Mesenteric fat pad (tissue), 1 donor: ENCODE measurements at regions not wholly inside any gene's neighbourhood (a gene's known extent, or its start where the extent isn't known, plus 50 kb on each side); places are given as distances from the start of the nearest gene placed in this dataset.

ENCODE experiments used
- DNase-seq: peaks from one replicate; pipeline ENCODE4 v3.0.0-alpha.2; 2020; ENCODE audit warnings: low spot score
- donor health status: DM: yes; HTN: yes; CAD: no.

DNA sequence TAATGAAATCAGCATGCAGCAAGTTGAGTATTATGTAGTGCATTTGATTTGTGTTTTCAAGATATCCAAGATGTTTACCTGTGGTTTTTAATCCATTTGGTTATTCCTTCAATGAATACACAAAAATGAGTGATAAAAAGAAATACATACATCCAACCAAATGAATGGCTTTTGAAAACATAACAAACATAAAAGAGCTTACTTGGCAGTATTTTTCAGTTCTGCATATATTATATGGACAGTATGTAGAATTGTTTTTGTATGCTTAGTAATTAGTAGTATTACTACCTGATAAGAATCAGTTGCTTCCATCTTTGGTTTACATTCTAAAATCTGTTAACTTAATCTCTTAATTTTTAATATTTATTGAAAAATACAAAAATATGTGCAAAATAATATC, 908.9 kb upstream of the AGA start:
- DNase-seq = no peak

GRCh38 chr4:178356725-178357124, 914.5 kb upstream of the AGA start:
- no peak for DNase-seq

GRCh38 chr4:178385481-178385880, 943.2 kb upstream of the AGA start:
- no peak for DNase-seq

DNA sequence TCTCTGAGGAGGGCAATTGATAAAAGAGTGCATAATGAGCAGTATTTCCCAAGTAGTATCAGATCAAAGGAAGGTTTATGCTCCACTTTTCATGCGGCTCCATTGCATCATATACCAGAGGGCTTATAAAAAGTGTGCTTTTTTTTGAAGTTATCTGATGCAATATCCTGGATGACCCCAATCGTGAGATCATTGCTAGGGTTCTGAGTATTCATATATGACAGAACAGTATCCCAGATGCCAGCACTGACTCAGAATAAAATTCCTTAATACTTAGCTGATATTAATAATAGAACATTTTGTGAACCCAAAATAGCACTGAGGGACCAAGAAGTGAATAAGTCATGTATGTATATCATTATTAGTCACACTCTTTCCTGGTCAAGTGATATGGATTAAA, 945.5 kb upstream of the AGA start:
- DNase-seq = no peak

GRCh38 chr4:178395798-178396197, 953.6 kb upstream of the AGA start:
- DNase-seq = no peak

- DNase-seq = no peak
Observed at GRCh38 chr4:178412455-178412854, 970.2 kb upstream of the AGA start.

- DNase-seq = no peak
Observed at GRCh38 chr4:178414042-178414441, 971.8 kb upstream of the AGA start.

GRCh38 chr4:178414881-178415446, 972.7 kb upstream of the AGA start:
- DNase-seq = no peak

DNA sequence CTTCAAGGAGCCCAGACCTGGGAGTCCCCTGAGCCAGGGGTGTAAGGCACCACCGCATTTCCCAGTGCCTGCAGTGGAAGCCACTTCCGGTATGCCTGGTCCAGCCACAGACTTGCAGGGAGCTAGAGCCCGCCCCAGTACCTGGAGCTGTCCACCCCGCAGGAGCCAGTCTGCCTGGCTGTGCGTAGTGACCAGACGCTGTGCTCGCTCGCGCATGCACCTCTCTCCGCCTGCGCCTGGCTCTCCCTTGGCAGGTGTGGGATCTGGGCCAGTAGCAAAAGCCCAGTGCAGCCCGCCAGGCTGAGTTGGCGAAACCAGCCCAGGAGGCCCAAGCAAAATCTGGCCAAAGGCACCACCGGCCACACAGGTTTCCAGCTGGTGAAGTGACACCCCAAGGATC, 973.7 kb upstream of the AGA start:
- DNase-seq = no peak

DNA sequence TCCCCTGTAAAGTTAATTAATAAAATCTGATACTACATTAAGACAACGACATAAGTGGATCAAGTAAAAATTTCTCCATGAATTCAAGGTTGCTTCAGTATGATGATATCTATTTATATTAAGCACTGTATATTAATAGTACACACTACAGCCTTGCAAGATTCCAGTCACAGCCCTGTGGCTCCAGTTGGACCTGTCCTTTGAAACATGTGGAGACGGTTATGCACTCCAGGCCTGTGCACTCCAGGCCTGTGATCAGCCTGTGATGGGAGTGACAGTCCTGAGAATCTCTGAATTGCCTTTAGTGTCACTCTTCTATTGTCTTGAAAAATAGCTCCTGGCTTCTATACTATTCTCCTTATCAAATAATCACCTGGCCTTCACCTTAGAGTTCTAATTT, 981.1 kb upstream of the AGA start:
- DNase-seq = no peak

DNA sequence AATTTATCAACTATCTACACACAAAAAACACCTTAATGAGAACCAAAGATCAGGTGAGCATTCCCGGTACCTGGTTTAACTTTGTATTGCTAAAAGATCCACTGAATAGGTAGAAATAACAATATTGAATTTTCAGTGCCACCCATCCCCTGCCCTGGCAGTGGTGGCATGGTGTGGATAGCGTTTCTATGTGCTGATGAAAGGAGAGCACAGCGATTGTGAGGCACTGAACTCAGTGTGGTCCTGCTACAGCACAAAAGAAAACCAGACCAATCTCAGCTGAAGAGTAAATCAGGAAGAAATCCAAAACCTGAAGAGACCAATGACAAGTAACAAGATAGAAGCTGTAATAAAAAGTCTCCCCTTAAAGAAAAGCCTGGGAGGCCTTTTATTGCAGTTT, 984.6 kb upstream of the AGA start:
- no peak for DNase-seq

GRCh38 chr4:178427663-178428062, 985.4 kb upstream of the AGA start:
- DNase-seq = no peak

- DNase-seq = no peak
Observed at GRCh38 chr4:178448372-178449035, 1006.3 kb upstream of the AGA start.

DNA sequence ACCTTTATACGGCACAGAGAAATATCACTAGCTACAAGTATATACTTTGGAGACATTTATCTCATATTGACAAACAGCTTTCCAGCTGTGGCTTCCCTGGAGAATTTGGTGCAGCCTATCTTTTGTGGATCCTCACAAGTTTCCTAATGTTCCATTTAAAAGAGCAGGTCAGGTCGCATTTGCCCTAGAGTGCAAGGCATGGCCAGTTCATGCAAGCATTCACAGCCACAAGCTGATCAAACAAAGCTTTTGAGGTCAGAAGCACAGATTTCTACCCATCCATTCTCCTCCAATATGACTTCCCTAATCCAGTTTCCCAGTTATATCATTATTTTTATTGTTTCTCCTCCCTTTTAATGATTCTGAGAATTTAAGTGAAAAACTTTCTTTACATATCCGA, 1008.4 kb upstream of the AGA start:
- DNase-seq = no peak

- DNase-seq = no peak
Observed at GRCh38 chr4:178453057-178453456, 1010.8 kb upstream of the AGA start.

GRCh38 chr4:178457286-178457685, 1015.0 kb upstream of the AGA start:
- no peak for DNase-seq

DNA sequence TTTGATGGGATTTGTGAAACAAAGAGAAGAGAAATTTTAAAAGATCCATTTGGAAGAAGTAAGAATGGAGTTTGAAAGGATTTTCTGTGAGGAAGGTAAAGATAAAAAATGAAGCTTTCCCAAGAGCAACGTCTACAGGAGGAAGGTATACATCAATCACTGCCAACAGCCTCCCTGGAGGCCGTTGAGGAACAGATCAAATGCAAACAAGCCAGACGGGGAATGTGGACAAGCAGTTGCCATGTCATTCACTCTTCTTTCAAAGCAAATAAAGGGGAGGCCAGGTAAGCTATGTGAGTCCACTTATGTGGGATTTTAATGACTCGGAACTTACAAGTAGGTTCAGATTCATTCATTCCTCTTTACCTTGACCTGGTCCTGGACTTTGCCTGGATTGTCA, 1020.5 kb upstream of the AGA start:
- no peak for DNase-seq

GRCh38 chr4:178463747-178464146, 1021.5 kb upstream of the AGA start:
- DNase-seq = no peak

- no peak for DNase-seq
Observed at GRCh38 chr4:178470996-178471784, 1029.0 kb upstream of the AGA start.

DNA sequence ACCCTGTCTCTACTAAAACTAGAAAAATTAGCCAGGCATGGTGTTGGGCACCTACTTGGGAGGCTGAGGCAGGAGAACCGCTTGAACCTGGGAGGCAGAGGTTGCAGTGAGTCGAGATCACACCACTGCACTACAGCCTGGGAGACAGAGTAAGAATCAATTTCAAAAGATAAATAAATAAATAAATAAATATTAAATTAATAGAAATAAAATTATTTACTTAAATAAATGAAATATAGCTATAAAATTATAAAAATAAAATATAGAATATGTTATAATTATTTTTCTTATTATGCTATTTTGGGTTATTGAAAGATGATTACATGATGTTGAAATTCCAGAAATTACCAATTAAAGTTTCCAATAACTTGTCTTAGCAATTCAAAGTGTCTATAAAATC, 1029.8 kb upstream of the AGA start:
- DNase-seq = no peak

- DNase-seq = no peak
Observed at GRCh38 chr4:178480105-178480504, 1037.9 kb upstream of the AGA start.

GRCh38 chr4:178480881-178481280, 1038.6 kb upstream of the AGA start:
- no peak for DNase-seq

DNA sequence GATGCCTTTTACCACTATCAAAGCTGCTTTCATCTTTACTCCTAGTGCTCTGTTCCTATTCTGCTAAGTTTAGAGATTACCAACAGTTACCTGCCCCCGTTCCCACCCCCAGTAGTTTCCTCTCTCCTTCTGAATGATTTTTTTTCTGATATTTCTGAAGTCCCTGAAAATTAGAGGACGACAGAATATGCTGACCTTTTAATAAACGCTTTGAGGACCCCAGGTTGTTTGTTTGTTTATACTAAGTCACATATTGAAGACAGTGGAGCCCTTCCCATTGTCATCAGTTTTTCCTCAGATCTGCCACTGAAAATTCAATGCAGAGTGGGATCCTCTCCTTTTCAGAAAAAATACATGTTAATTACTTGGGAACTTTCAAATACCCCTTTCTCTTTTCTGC, 1039.3 kb upstream of the AGA start:
- DNase-seq = no peak
